Caco-2 (cell line): ENCODE measurements at regions not wholly inside any gene's neighbourhood (a gene's known extent, or its start where the extent isn't known, plus 50 kb on each side); places are given as distances from the start of the nearest gene placed in this dataset.

ENCODE experiments used
- BruUV-seq: library from RNA; stranded (reverse); fragments of 400-500 nt; replicated peaks from 2 replicates; lab custom pipeline; 2021; lab: Mats Ljungman, UMichigan
- CTCF ChIA-PET: fragments of 300-600 bp; sonication (Branson Sonifier 250); formaldehyde crosslinking; loops from one replicate; lab custom pipeline; 2022; ENCODE audit warnings: antibody characterized with exemption; lab: Charles Lee
- POLR2A ChIA-PET: fragments of 300-600 bp; sonication (Branson Sonifier 250); formaldehyde crosslinking; loops from one replicate; lab custom pipeline; 2022; ENCODE audit warnings: antibody characterized with exemption; lab: Charles Lee
- DNase-seq, 2 experiments: peaks; one replicate each; pipeline versions ENCODE4 v3.0.0 to v3.0.0-alpha.2; 2020 to 2022
- H3K27me3 ChIP-seq: replicated peaks from 2 replicates; pipeline ENCODE4 v1.6.0; 2011; ENCODE audit warnings: low read length; ENCODE audit not compliant: control insufficient read depth, insufficient read depth
- H3K36me3 ChIP-seq: 2 replicates; pipeline ENCODE4 v1.5.1; 2011; ENCODE audit warnings: low read length; ENCODE audit not compliant: control insufficient read depth, insufficient read depth
- H3K4me1 ChIP-seq: fragments of 250-450 bp; sonication (Bioruptor Pico); 2 replicates; pipeline ENCODE4 v1.5.1; 2020; ENCODE audit warnings: mild to moderate bottlenecking
- H3K4me3 ChIP-seq: 2 replicates; pipeline ENCODE4 v1.5.1; 2011; ENCODE audit warnings: low read depth, mild to moderate bottlenecking, control low read depth, low read length
- H3K9me3 ChIP-seq: fragments of 250-450 bp; sonication (Bioruptor Pico); 2 replicates; pipeline ENCODE4 v1.5.1; 2020; ENCODE audit warnings: mild to moderate bottlenecking, moderate library complexity
- H3K27ac Mint-ChIP-seq: one replicate; pipeline ENCODE4 v1.8.0; 2022; ENCODE audit warnings: mixed read lengths; ENCODE audit not compliant: unreplicated experiment
- H3K27me3 Mint-ChIP-seq: one replicate; pipeline ENCODE4 v1.8.0; 2022; ENCODE audit warnings: mixed read lengths; ENCODE audit not compliant: insufficient read depth, unreplicated experiment
- H3K36me3 Mint-ChIP-seq: one replicate; pipeline ENCODE4 v1.8.0; 2022; ENCODE audit warnings: mild to moderate bottlenecking, mixed read lengths; ENCODE audit not compliant: insufficient read depth, unreplicated experiment
- H3K4me1 Mint-ChIP-seq: one replicate; pipeline ENCODE4 v1.8.0; 2022; ENCODE audit warnings: low read depth, mixed read lengths; ENCODE audit not compliant: unreplicated experiment
- H3K4me3 Mint-ChIP-seq: one replicate; pipeline ENCODE4 v1.8.0; 2022; ENCODE audit warnings: mild to moderate bottlenecking, moderate library complexity, mixed read lengths; ENCODE audit not compliant: unreplicated experiment
- H3K9me3 Mint-ChIP-seq: one replicate; pipeline ENCODE4 v1.8.0; 2022; ENCODE audit warnings: mixed read lengths; ENCODE audit not compliant: unreplicated experiment
- CTCF ChIP-seq, 2 experiments: fragments of 200-600 bp in 1 of 2; IDR thresholded peaks; 1 replicate in 1 of 2; 2 replicates in 1 of 2; pipeline versions ENCODE4 v1.5.1 to v1.8.0; 2011 to 2022; ENCODE audit warnings: antibody characterized with exemption in 1 of 2, control low read depth in 1 of 2, inconsistent platforms in 1 of 2, low read depth in 1 of 2, low read length in 1 of 2, mild to moderate bottlenecking in 1 of 2, moderate library complexity in 1 of 2; ENCODE audit not compliant: insufficient read depth in 1 of 2, severe bottlenecking in 1 of 2, unreplicated experiment in 1 of 2
- intact Hi-C: fragments of 100-400 bp; cut with micrococcal nuclease; formaldehyde crosslinking; loops from one replicate; pipeline ENCODE4 v1.10.0; 2022; ENCODE audit not compliant: unreplicated experiment

- intact Hi-C loops = no loop called here
- H3K27me3 Mint-ChIP-seq = no peaks in the 10 kb centered on the region
- CTCF ChIA-PET = no interaction called here
- POLR2A ChIA-PET = no interaction called here
- H3K9me3 Mint-ChIP-seq = no peaks in the 10 kb centered on the region
- no peaks in the 10 kb centered on the region for H3K9me3 ChIP-seq
- H3K36me3 Mint-ChIP-seq = no peaks in the 10 kb centered on the region
- H3K27me3 ChIP-seq = no peaks in the 10 kb centered on the region
- no peak overlapping the region for H3K27ac Mint-ChIP-seq
- no peaks in the 10 kb centered on the region for H3K4me1 Mint-ChIP-seq
- DNase-seq = no peak
- H3K4me3 ChIP-seq = no peak overlapping the region
- H3K4me1 ChIP-seq = no peaks in the 10 kb centered on the region
- no TSS peak for BruUV-seq
- no peak overlapping the region for H3K4me3 Mint-ChIP-seq
- no peaks in the 10 kb centered on the region for H3K36me3 ChIP-seq
- no peak for TF ChIP-seq CTCF (IDR thresholded peaks at IDR 0.05; ENCODE audit: insufficient read depth in 1 of 2, low read depth in 1 of 2, low read length in 1 of 2, severe bottlenecking in 1 of 2, unreplicated experiment in 1 of 2)
These were observed 164.7 kb downstream of the PCDH18 start for GRCh38 chr4:137367620-137368019.

- CTCF ChIA-PET = no interaction called here
- Mint-ChIP-seq H3K4me3 (no peak overlapping the region), H3K27me3 (no peaks in the 10 kb centered on the region), H3K36me3 (no peaks in the 10 kb centered on the region), H3K9me3 (no peaks in the 10 kb centered on the region), H3K27ac (no peak overlapping the region), H3K4me1 (no peaks in the 10 kb centered on the region)
- H3K9me3 ChIP-seq = no peaks in the 10 kb centered on the region
- no peak overlapping the region for H3K4me3 ChIP-seq
- H3K4me1 ChIP-seq = no peaks in the 10 kb centered on the region
- no peaks in the 10 kb centered on the region for H3K27me3 ChIP-seq
- H3K36me3 ChIP-seq = no peaks in the 10 kb centered on the region
- no peak for TF ChIP-seq CTCF (IDR thresholded peaks at IDR 0.05; ENCODE audit: insufficient read depth in 1 of 2, low read depth in 1 of 2, low read length in 1 of 2, severe bottlenecking in 1 of 2, unreplicated experiment in 1 of 2)
- BruUV-seq = no TSS peak
- no peak for DNase-seq
- intact Hi-C loops = no loop called here
- POLR2A ChIA-PET = no interaction called here
These were observed 168.8 kb downstream of the PCDH18 start for GRCh38 chr4:137363496-137363895.

- intact Hi-C loops = no loop called here
- Mint-ChIP-seq H3K4me3 (no peak overlapping the region), H3K4me1 (no peaks in the 10 kb centered on the region), H3K27me3 (no peaks in the 10 kb centered on the region), H3K36me3 (no peaks in the 10 kb centered on the region), H3K9me3 (no peaks in the 10 kb centered on the region), H3K27ac (no peak overlapping the region)
- CTCF ChIA-PET = no interaction called here
- no peaks in the 10 kb centered on the region for H3K9me3 ChIP-seq
- no peaks in the 10 kb centered on the region for H3K36me3 ChIP-seq
- H3K4me3 ChIP-seq = no peak overlapping the region
- no peaks in the 10 kb centered on the region for H3K4me1 ChIP-seq
- POLR2A ChIA-PET = no interaction called here
- TF ChIP-seq CTCF (IDR thresholded peaks at IDR 0.05; ENCODE audit: insufficient read depth in 1 of 2, low read depth in 1 of 2, low read length in 1 of 2, severe bottlenecking in 1 of 2, unreplicated experiment in 1 of 2) = no peak
- no TSS peak for BruUV-seq
- DNase-seq = no peak
- H3K27me3 ChIP-seq = no peaks in the 10 kb centered on the region
These were observed 170.4 kb downstream of the PCDH18 start for GRCh38 chr4:137361756-137362470.
